ENCODE measurements at regions not wholly inside any gene's neighbourhood (a gene's known extent, or its start where the extent isn't known, plus 50 kb on each side); places are given as distances from the start of the nearest gene placed in this dataset.
A peak's percentile ranks its signal among the peaks of the same experiment; 100 is the strongest.

DNA sequence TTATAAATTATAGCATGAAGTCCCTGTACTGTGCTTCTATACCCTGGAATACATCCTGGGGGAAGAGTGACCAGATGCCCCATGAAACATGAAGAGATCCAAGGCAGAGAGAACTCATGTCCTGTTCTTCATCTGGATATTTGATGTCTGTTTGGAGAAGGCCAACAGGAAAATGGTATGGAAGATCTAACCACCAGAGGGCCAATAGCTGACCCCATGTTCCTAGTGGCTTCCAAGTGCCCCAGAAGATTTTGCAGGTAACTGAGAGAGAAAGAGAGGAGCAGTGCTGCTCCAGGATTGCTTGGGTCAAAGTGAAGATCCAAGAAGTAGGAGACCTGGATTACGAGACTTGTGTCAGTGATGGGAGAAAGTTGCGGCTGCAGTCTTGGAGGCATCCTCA is 90.2 kb upstream of the TSPAN5 start:
- Histone ChIP-seq H3K4me3 (ENCODE audit: low read depth, low read length) (no peak overlapping the region), H3K27ac (ENCODE audit: low read depth, low read length) (no peak overlapping the region), H3K9me3 (ENCODE audit: control insufficient read depth, insufficient read depth, low read length) (no peaks in the 10 kb centered on the region), H3K27me3 (ENCODE audit: control insufficient read depth, insufficient read depth, low read length) (no peaks in the 10 kb centered on the region)
- ChIA-PET POLR2A (no interaction called here), CTCF (no interaction called here)
- no peak for DNase-seq (ENCODE audit: low read depth, low spot score)
- no peak for TF ChIP-seq CTCF (IDR thresholded peaks at IDR 0.05; ENCODE audit: low read depth, low read length)

DNA sequence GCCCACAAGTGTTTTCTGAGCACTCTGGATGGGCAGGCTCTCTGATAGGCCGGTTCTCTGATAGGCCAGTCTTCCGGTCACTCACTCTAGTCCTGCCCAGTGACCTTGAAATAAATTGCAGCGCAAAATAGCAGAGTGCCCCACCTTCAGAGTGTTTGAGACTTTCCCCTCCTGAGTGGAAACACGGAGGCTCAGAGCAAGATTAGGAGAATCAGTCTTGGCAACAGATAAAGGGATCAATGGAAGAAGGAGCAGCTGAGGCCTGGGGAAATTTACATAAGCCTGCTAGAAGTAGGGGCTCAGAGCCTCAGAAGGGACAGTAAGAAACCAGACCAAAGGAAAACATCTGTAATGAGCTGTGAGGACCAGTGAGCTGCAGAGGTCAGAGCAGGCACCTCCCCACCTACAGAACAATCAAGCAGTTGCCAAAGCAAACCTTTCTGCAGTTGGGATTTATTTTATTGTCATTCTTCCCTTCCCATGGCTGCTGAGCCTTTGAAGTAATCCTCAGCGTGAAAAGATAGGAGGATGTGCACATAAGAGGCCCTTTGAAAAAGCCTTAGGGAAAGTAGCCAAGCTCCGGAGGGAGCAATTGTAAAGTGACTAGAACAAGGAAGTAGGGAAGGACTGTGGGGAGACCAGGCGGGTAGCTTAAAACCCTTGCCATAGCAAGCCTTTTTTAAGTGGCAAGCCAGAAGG is 89.1 kb upstream of the TSPAN5 start:
- Histone ChIP-seq H3K4me3 (ENCODE audit: low read depth, low read length) (no peak overlapping the region), H3K9me3 (ENCODE audit: control insufficient read depth, insufficient read depth, low read length) (no peaks in the 10 kb centered on the region), H3K27me3 (ENCODE audit: control insufficient read depth, insufficient read depth, low read length) (no peaks in the 10 kb centered on the region), H3K27ac (ENCODE audit: low read depth, low read length) (no peak overlapping the region)
- no peak for TF ChIP-seq CTCF (IDR thresholded peaks at IDR 0.05; ENCODE audit: low read depth, low read length)
- ChIA-PET CTCF (no interaction called here), POLR2A (no interaction called here)
- no peak for DNase-seq (ENCODE audit: low read depth, low spot score)

GRCh38 chr4:98746936-98747335 is 88.5 kb upstream of the TSPAN5 start:
- ChIA-PET CTCF (no interaction called here), POLR2A (no interaction called here)
- H3K9me3 ChIP-seq (ENCODE audit: control insufficient read depth, insufficient read depth, low read length), result no peaks in the 10 kb centered on the region
- no peak for TF ChIP-seq CTCF (IDR thresholded peaks at IDR 0.05; ENCODE audit: low read depth, low read length)
- H3K27me3 ChIP-seq (ENCODE audit: control insufficient read depth, insufficient read depth, low read length), result no peaks in the 10 kb centered on the region
- no peak for DNase-seq (ENCODE audit: low read depth, low spot score)
- no peak overlapping the region for H3K27ac ChIP-seq (ENCODE audit: low read depth, low read length)
- no peak overlapping the region for H3K4me3 ChIP-seq (ENCODE audit: low read depth, low read length)

DNA sequence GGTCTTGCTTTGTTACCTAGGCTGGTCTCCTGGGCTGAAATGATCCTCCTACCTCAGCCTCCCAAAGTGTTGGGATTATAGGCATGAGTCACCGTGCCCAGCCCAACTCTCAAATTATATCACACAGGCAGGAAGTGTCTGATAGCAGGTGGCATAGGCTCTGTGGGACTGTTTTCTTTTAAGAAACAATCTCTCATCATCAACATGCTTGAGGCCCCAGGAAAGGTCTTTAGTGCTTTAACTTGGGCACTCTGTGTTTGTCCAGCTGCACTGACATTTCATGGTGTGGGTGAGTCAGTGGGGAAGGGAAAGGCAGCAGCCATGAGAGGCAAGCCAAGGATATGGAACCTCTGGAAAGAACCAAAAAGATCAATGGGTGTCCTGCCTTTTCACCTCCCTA is 88.1 kb upstream of the TSPAN5 start:
- no peaks in the 10 kb centered on the region for H3K27me3 ChIP-seq (ENCODE audit: control insufficient read depth, insufficient read depth, low read length)
- no peak for DNase-seq (ENCODE audit: low read depth, low spot score)
- ChIA-PET POLR2A (no interaction called here), CTCF (no interaction called here)
- H3K4me3 ChIP-seq (ENCODE audit: low read depth, low read length), result no peak overlapping the region
- H3K9me3 ChIP-seq (ENCODE audit: control insufficient read depth, insufficient read depth, low read length), result no peaks in the 10 kb centered on the region
- H3K27ac ChIP-seq (ENCODE audit: low read depth, low read length), result no peak overlapping the region
- TF ChIP-seq CTCF (IDR thresholded peaks at IDR 0.05; ENCODE audit: low read depth, low read length), result no peak

- Histone ChIP-seq H3K27ac (ENCODE audit: low read depth, low read length) (no peak overlapping the region), H3K27me3 (ENCODE audit: control insufficient read depth, insufficient read depth, low read length) (no peaks in the 10 kb centered on the region), H3K9me3 (ENCODE audit: control insufficient read depth, insufficient read depth, low read length) (no peaks in the 10 kb centered on the region), H3K4me3 (ENCODE audit: low read depth, low read length) (no peak overlapping the region)
- no peak for DNase-seq (ENCODE audit: low read depth, low spot score)
- peak; percentile 43 for TF ChIP-seq CTCF (IDR thresholded peaks at IDR 0.05; ENCODE audit: low read depth, low read length)
- POLR2A ChIA-PET, result interaction anchor here (0.5 kb wide), 1 partner anchor 183 kb away, joined by 5 read pairs; the partner anchor contains the start of gene EIF4E
- CTCF ChIA-PET, result interaction anchor here (1.3 to 1.5 kb wide), 2 partner anchors 86 to 311 kb away, joined by 4 read pairs; no protein-coding TSS in a partner anchor
Measured at GRCh38 chr4:98745366-98745765, 87.0 kb upstream of the TSPAN5 start.

All from AG04450 (cell line).